ENCODE measurements at regions not wholly inside any gene's neighbourhood (a gene's known extent, or its start where the extent isn't known, plus 50 kb on each side); places are given as distances from the start of the nearest gene placed in this dataset.

- 88% methylated on average over 15 of the region's 15 CpGs for WGBS
- Histone ChIP-seq H3K27ac (ENCODE audit: low read depth in 1 of 2, low read length in 1 of 2) (no peak overlapping the region), H3K27me3 (ENCODE audit: control insufficient read depth in 2 of 2, insufficient read depth in 1 of 2, low read length in 1 of 2) (no peaks in the 10 kb centered on the region), H3K4me3 (ENCODE audit: low read length in 2 of 2) (no peak overlapping the region), H3K4me1 (ENCODE audit: control insufficient read depth in 2 of 2, insufficient read depth in 2 of 2, low read length in 2 of 2) (no peaks in the 10 kb centered on the region), H3K9me3 (ENCODE audit: control insufficient read depth in 2 of 2, insufficient read depth in 1 of 2, low read length in 1 of 2) (no peaks in the 10 kb centered on the region), H3K36me3 (ENCODE audit: control insufficient read depth in 2 of 2, insufficient read depth in 2 of 2, low read length in 1 of 2) (no peaks in the 10 kb centered on the region)
- DNase-seq (ENCODE audit: low read depth in 6 of 9, low spot score in 9 of 9): no peak
Observed at GRCh38 chr14:104371031-104371430, 208.5 kb upstream of the C14orf180 start.

- H3K4me3 ChIP-seq (ENCODE audit: low read length in 2 of 2): no peak overlapping the region
- no peak for DNase-seq (ENCODE audit: low read depth in 6 of 9, low spot score in 9 of 9)
- no peak overlapping the region for H3K27ac ChIP-seq (ENCODE audit: low read depth in 1 of 2, low read length in 1 of 2)
- WGBS: 98% methylated on average over 6 of the region's 6 CpGs
- no peaks in the 10 kb centered on the region for H3K27me3 ChIP-seq (ENCODE audit: control insufficient read depth in 2 of 2, insufficient read depth in 1 of 2, low read length in 1 of 2)
- no peaks in the 10 kb centered on the region for H3K36me3 ChIP-seq (ENCODE audit: control insufficient read depth in 2 of 2, insufficient read depth in 2 of 2, low read length in 1 of 2)
- no peaks in the 10 kb centered on the region for H3K4me1 ChIP-seq (ENCODE audit: control insufficient read depth in 2 of 2, insufficient read depth in 2 of 2, low read length in 2 of 2)
- no peaks in the 10 kb centered on the region for H3K9me3 ChIP-seq (ENCODE audit: control insufficient read depth in 2 of 2, insufficient read depth in 1 of 2, low read length in 1 of 2)
Observed at GRCh38 chr14:104371917-104372316, 207.6 kb upstream of the C14orf180 start.

- no peak for DNase-seq (ENCODE audit: low read depth in 6 of 9, low spot score in 9 of 9)
- no peak overlapping the region for H3K4me3 ChIP-seq (ENCODE audit: low read length in 2 of 2)
- no peaks in the 10 kb centered on the region for H3K9me3 ChIP-seq (ENCODE audit: control insufficient read depth in 2 of 2, insufficient read depth in 1 of 2, low read length in 1 of 2)
- 60% methylated on average over 16 of the region's 16 CpGs for WGBS
- H3K36me3 ChIP-seq (ENCODE audit: control insufficient read depth in 2 of 2, insufficient read depth in 2 of 2, low read length in 1 of 2): no peaks in the 10 kb centered on the region
- no peaks in the 10 kb centered on the region for H3K27me3 ChIP-seq (ENCODE audit: control insufficient read depth in 2 of 2, insufficient read depth in 1 of 2, low read length in 1 of 2)
- no peak overlapping the region for H3K27ac ChIP-seq (ENCODE audit: low read depth in 1 of 2, low read length in 1 of 2)
- H3K4me1 ChIP-seq (ENCODE audit: control insufficient read depth in 2 of 2, insufficient read depth in 2 of 2, low read length in 2 of 2): no peaks in the 10 kb centered on the region
Observed at GRCh38 chr14:104372390-104373054, 207.0 kb upstream of the C14orf180 start.

GRCh38 chr14:104373055-104373854 lies 206.3 kb upstream of the C14orf180 start:
- no peak overlapping the region for H3K4me3 ChIP-seq (ENCODE audit: low read length in 2 of 2)
- WGBS: 94% methylated on average over 26 of the region's 26 CpGs
- no peak for DNase-seq (ENCODE audit: low read depth in 6 of 9, low spot score in 9 of 9)
- no peaks in the 10 kb centered on the region for H3K4me1 ChIP-seq (ENCODE audit: control insufficient read depth in 2 of 2, insufficient read depth in 2 of 2, low read length in 2 of 2)
- no peaks in the 10 kb centered on the region for H3K9me3 ChIP-seq (ENCODE audit: control insufficient read depth in 2 of 2, insufficient read depth in 1 of 2, low read length in 1 of 2)
- H3K36me3 ChIP-seq (ENCODE audit: control insufficient read depth in 2 of 2, insufficient read depth in 2 of 2, low read length in 1 of 2): no peaks in the 10 kb centered on the region
- H3K27me3 ChIP-seq (ENCODE audit: control insufficient read depth in 2 of 2, insufficient read depth in 1 of 2, low read length in 1 of 2): no peaks in the 10 kb centered on the region
- H3K27ac ChIP-seq (ENCODE audit: low read depth in 1 of 2, low read length in 1 of 2): no peak overlapping the region

- no peak overlapping the region for H3K27ac ChIP-seq (ENCODE audit: low read depth in 1 of 2, low read length in 1 of 2)
- H3K27me3 ChIP-seq (ENCODE audit: control insufficient read depth in 2 of 2, insufficient read depth in 1 of 2, low read length in 1 of 2): no peaks in the 10 kb centered on the region
- no peak for DNase-seq (ENCODE audit: low read depth in 6 of 9, low spot score in 9 of 9)
- H3K4me1 ChIP-seq (ENCODE audit: control insufficient read depth in 2 of 2, insufficient read depth in 2 of 2, low read length in 2 of 2): no peaks in the 10 kb centered on the region
- H3K36me3 ChIP-seq (ENCODE audit: control insufficient read depth in 2 of 2, insufficient read depth in 2 of 2, low read length in 1 of 2): no peaks in the 10 kb centered on the region
- H3K9me3 ChIP-seq (ENCODE audit: control insufficient read depth in 2 of 2, insufficient read depth in 1 of 2, low read length in 1 of 2): no peaks in the 10 kb centered on the region
- 95% methylated on average over 33 of the region's 33 CpGs for WGBS
- no peak overlapping the region for H3K4me3 ChIP-seq (ENCODE audit: low read length in 2 of 2)
Observed at GRCh38 chr14:104373855-104374717, 205.5 kb upstream of the C14orf180 start.

GRCh38 chr14:104374718-104375080 lies 204.9 kb upstream of the C14orf180 start:
- Histone ChIP-seq H3K4me3 (ENCODE audit: low read length in 2 of 2) (no peak overlapping the region), H3K9me3 (ENCODE audit: control insufficient read depth in 2 of 2, insufficient read depth in 1 of 2, low read length in 1 of 2) (no peaks in the 10 kb centered on the region), H3K36me3 (ENCODE audit: control insufficient read depth in 2 of 2, insufficient read depth in 2 of 2, low read length in 1 of 2) (no peaks in the 10 kb centered on the region), H3K27ac (ENCODE audit: low read depth in 1 of 2, low read length in 1 of 2) (no peak overlapping the region), H3K27me3 (ENCODE audit: control insufficient read depth in 2 of 2, insufficient read depth in 1 of 2, low read length in 1 of 2) (no peaks in the 10 kb centered on the region), H3K4me1 (ENCODE audit: control insufficient read depth in 2 of 2, insufficient read depth in 2 of 2, low read length in 2 of 2) (no peaks in the 10 kb centered on the region)
- WGBS: 95% methylated on average over 3 of the region's 3 CpGs
- no peak for DNase-seq (ENCODE audit: low read depth in 6 of 9, low spot score in 9 of 9)

- no peak overlapping the region for H3K27ac ChIP-seq (ENCODE audit: low read depth in 1 of 2, low read length in 1 of 2)
- H3K4me3 ChIP-seq (ENCODE audit: low read length in 2 of 2): no peak overlapping the region
- no peaks in the 10 kb centered on the region for H3K4me1 ChIP-seq (ENCODE audit: control insufficient read depth in 2 of 2, insufficient read depth in 2 of 2, low read length in 2 of 2)
- no peaks in the 10 kb centered on the region for H3K9me3 ChIP-seq (ENCODE audit: control insufficient read depth in 2 of 2, insufficient read depth in 1 of 2, low read length in 1 of 2)
- WGBS: 97% methylated on average over 21 of the region's 21 CpGs
- DNase-seq (ENCODE audit: low read depth in 6 of 9, low spot score in 9 of 9): no peak
- H3K36me3 ChIP-seq (ENCODE audit: control insufficient read depth in 2 of 2, insufficient read depth in 2 of 2, low read length in 1 of 2): no peaks in the 10 kb centered on the region
- no peaks in the 10 kb centered on the region for H3K27me3 ChIP-seq (ENCODE audit: control insufficient read depth in 2 of 2, insufficient read depth in 1 of 2, low read length in 1 of 2)
Observed at GRCh38 chr14:104375551-104376201, 203.9 kb upstream of the C14orf180 start.

GRCh38 chr14:104376202-104377140 lies 203.1 kb upstream of the C14orf180 start:
- H3K27ac ChIP-seq (ENCODE audit: low read depth in 1 of 2, low read length in 1 of 2): no peak overlapping the region
- H3K27me3 ChIP-seq (ENCODE audit: control insufficient read depth in 2 of 2, insufficient read depth in 1 of 2, low read length in 1 of 2): no peaks in the 10 kb centered on the region
- no peaks in the 10 kb centered on the region for H3K4me1 ChIP-seq (ENCODE audit: control insufficient read depth in 2 of 2, insufficient read depth in 2 of 2, low read length in 2 of 2)
- WGBS: 90% methylated on average over 31 of the region's 31 CpGs
- no peaks in the 10 kb centered on the region for H3K9me3 ChIP-seq (ENCODE audit: control insufficient read depth in 2 of 2, insufficient read depth in 1 of 2, low read length in 1 of 2)
- H3K4me3 ChIP-seq (ENCODE audit: low read length in 2 of 2): no peak overlapping the region
- no peaks in the 10 kb centered on the region for H3K36me3 ChIP-seq (ENCODE audit: control insufficient read depth in 2 of 2, insufficient read depth in 2 of 2, low read length in 1 of 2)
- no peak for DNase-seq (ENCODE audit: low read depth in 6 of 9, low spot score in 9 of 9)
